Tibial nerve (tissue), 4 donors: ENCODE measurements at regions not wholly inside any gene's neighbourhood (a gene's known extent, or its start where the extent isn't known, plus 50 kb on each side); places are given as distances from the start of the nearest gene placed in this dataset.

Experiments
- CTCF ChIP-seq, 5 experiments: fragments of 200-600 bp in 3 of 5; fragments of 450-650 bp in 2 of 5; sonication (generic) in 3 of 5; IDR thresholded peaks; one replicate each; pipeline ENCODE4 v1.5.1; 2016 to 2019; ENCODE audit warnings: antibody characterized with exemption in 5 of 5, mild to moderate bottlenecking in 3 of 5, moderate library complexity in 2 of 5
- EP300 ChIP-seq, 2 donors: sonication (generic); formaldehyde crosslinking; IDR thresholded peaks; one replicate each; pipeline ENCODE4 v1.6.1; 2017; ENCODE audit warnings: antibody characterized with exemption in 2 of 2, mild to moderate bottlenecking in 1 of 2
- POLR2A ChIP-seq, 2 donors: fragments of 450-650 bp; IDR thresholded peaks; one replicate each; pipeline ENCODE4 v1.6.1; 2017; ENCODE audit warnings: antibody characterized with exemption in 2 of 2, mild to moderate bottlenecking in 2 of 2, moderate library complexity in 2 of 2

GRCh38 chr2:51795248-51795888 is 763.4 kb upstream of the NRXN1 start:
- TF ChIP-seq CTCF (IDR thresholded peaks at IDR 0.05) (no peak), EP300 (IDR thresholded peaks at IDR 0.05) (no peak), POLR2A (IDR thresholded peaks at IDR 0.05) (no peak)
